HG03175 (cell line): ENCODE measurements at regions not wholly inside any gene's neighbourhood (a gene's known extent, or its start where the extent isn't known, plus 50 kb on each side); places are given as distances from the start of the nearest gene placed in this dataset.

Source experiments
- ATAC-seq: cut with Tn5 transposase; IDR thresholded peaks from one replicate; pipeline ENCODE4 v1.9.1; 2021; ENCODE audit warnings: mild to moderate bottlenecking, moderate library complexity; ENCODE audit not compliant: unreplicated experiment

DNA sequence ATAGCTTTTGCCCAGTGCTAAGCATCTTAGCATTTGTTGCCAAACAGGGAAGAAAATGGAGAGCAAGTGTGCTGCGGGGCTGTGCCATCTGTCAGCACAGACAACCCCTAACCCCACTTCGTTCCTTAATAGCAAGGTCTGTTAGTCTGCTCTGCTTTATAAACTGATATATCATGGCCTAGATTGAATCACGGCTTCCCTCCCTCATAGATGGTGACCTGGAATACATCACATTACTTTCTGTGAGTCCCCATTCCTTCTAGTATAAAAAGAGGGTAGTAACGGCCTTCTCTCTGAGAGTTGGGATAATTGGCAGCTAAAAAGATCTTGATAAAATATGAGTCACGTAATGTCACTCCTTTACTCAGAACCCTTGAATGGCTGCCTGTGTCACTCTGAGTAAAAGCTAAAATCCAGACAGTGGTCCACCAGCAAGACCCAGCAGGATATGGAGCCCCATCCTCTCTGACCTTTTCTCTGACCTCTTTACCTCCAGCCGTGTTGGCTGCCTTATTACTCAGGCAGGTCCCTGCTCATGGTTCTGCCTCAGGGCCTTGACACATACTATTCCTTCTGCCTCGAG, 151.7 kb downstream of the DLEU7 start:
- no peak for ATAC-seq

DNA sequence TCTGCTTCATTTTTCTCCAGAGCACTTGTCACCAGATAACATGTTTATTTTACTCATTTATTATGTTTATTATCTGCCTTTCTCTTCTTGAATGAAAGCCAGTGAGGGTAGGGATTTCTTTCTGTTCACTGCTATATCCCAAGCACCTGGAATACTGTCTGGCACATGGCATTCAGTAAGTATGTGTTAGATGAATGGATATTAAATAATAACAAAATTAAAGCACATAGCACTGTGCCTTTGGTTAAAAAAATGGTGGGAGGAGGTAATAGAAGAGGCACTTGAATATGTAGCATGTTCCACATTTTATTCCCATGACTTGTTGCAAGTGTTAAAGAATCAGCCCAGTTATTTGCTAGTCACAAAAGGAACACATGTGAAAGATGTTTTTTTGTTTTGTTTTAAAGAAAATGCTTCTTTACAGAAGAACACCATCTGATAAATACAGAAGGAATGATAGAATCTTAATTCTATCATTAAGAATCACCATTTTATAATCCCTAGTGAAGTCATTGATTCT, 151.0 kb downstream of the DLEU7 start:
- no peak for ATAC-seq

DNA sequence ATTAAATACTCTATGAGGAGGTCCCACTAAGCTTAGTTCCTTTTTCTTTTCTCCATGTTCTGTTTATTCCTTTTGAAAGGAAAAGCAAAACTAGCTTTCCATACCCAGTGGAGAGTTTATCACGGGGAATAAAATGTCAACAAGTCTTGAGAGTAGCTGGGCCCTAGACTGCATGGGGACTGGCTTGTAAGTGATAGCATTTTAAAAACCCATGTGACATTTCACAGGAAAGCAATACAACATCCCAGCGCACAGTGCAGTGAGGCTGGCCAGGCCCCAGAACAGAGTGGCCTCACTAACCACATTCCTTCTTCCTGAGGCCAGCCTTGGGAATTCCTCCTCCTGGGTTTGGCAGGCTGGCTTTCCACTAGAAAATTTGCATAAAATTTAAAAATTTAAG, 149.8 kb downstream of the DLEU7 start:
- no peak for ATAC-seq

DNA sequence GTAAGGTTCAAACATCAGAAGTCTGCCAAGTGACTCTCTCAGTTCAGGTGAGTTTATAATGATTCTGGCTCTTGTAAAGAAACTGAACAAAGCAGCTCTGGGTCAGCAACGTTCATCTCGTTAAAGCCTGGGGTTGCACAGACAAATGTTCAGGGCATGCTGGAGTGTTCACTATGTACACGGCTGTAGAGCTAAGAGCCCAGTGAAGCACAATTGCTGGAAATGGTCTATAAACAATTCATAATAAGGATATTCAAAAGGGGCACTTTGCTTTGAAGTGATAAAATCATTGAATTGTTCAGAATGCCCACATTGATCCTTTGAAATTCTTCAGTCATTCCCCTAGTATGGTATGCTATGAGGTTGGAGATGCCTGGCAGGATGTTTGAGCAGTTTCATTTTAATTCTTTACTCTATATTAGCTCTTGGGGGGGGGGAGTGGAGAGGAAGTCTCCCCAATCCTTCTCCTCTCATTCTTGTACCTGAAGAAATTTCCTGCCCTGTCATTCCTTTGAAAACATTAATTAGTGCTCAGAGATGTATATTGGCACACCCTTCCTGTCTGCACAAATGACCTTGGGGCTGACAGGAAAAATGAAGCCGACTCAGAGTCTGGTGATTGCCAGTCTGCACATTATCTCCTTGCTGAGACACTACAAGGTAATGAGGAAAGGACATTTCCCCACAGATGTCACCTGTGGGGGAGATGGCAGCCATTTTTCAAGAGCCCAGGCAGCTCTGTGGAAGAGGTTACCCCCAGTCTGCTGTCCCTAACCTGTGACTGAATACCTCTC, 145.5 kb downstream of the DLEU7 start:
- no peak for ATAC-seq

DNA sequence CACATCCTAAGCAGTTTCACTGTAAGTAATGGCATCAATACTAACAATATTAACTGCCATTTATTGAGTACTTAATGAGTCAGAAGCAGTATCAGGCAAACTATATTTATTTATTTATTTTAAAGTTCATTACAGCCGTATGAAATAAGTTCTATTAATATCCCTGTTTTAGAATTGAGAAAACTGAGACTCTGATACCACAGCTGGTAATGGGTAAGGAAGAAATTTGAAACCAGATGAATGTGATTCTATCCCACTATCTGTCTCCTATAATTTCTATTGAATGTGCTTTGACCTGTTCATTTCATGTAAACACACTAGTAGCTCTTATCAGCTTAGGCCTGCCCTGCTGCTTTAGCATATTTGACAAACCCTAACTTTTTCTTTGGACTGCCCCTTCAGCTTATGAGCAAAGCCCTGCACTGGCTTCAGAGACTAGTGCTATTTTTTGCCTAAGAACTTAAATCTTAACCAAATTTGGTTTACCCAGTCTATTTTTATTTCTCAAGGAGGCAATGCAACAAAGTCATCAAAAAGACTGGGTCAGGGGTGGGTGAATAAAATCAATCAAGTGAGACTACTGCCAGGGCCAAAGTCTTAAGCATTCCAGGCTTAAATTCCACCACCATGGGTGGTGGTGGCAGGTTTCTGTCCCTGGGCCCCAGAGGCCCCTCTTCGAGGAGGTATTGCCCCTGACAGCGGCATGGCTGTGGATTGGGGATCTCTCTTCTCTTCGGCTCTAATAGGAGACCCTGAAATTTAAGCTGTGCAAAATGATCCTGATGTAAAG, 143.4 kb downstream of the DLEU7 start:
- ATAC-seq, result no peak

DNA sequence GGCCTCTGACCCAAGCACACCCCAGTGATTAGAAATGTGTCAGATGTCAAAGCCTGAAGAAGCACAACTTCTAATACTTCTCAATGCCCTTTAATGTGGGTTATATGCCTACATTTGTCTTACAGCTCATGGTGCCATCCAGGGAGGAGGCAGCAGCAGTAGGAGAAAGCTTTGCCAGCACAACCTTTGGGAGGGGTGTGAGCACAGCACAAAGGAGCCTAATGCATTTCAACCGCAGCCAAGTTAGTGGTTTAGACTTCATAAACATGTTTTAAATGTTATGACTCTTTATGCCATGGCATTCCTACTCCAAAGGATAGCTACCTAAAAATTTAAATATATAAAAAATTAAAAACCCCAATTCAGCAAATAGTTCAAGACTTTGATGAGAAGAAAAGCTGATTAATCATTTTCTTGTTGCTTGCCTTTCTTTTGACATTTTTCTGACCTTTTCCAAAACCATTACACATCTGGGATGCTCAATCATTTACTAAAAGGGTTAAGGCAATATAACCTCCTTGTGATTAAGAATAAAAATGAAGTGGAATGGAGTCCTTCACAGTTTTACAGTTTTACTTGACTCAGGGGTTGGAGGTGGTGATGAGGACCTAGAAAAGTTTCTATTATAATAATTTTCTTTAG, 142.7 kb downstream of the DLEU7 start:
- no peak for ATAC-seq

DNA sequence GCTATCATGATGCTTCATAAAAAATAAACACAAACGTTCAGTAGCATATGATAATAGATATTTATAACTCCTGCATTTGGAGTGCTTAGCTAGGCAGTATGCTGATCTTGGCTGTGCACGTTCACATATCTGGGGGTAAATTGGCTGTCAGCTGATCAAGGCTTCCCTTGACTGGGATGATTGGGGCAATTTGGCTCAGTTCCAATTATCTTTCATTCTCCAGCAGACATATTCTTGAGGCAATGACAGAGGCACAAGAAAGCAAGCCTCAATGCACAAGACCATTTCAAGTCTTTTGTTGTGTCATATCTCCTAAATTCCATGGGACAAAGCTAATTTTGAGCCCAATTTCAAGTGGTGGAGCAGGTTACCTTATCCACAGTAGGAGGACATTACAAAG, 142.0 kb downstream of the DLEU7 start:
- no peak for ATAC-seq

DNA sequence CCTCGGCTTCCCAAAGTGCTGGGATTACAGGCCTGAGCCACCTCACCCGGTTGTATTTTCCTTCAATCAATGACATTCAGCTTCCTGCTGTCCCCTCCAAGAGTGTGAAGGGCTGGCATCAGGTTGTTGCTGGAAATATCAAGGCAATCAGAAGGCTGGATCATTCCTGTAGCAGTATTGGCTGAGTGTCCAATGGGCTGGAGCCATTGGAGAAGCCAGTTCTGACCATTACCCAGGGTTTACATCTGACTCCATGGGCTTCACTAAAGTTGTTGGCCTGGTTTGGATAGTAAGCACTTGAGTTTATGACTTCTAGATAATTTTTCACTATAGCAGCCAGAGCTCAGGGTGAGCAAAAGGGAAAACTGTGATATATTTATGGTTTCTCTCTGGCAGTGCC, 137.0 kb downstream of the DLEU7 start:
- no peak for ATAC-seq

DNA sequence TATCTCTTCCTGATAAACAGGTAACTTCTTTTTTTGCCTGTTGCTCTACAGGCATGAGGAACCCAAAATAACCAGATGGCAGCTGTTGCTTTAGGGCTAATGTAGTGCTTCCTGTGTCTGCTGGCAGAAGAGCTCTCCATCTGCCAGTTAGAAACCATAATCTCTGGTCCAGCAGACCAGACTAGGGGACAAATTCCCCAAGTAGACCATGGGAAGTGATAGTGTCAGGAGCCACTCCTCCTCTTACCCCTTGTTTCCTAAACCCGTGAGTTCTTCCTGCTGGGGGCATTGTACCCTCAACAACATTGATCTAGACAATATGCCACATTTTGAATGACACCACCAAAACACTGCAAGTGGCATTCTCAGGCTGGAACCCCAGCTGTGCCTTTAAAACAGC, 135.9 kb downstream of the DLEU7 start:
- ATAC-seq, result no peak

DNA sequence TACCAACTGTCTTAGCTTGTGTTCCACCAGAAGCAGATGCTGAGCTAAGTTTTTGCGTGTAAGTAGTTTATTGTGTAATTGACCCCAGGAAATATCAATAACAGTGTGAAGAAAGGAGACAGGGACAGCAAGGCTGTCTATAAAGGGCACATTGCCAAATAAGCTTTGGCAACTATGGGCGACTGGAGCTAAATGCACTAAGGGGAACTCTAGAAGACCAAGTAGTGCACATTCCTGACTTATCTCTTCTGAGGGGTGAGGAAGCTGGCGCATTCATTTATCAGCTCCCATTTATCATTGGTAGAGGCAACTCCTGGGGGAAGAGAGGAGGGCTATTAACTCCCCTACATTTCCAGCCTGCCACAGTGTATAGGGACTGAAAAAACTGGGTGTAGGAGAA, 135.0 kb downstream of the DLEU7 start:
- no peak for ATAC-seq

DNA sequence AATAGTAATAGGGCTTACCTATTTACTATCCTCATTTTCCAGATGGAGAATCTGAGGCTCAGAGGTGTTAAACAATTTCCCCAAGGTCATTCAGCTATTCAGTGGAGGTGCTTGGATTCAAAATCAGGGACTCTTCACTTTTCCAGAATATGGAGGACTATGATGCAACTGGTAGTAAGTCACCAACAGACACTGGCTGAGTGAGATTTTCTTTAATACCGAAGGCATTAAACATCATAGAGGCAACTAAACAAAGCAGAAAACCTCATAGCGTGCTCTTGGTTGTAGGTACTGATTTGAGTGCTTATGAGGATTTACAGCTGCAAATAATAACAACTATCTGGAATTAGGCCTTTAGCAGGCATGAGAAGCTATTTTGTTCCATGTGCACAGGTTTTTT, 134.4 kb downstream of the DLEU7 start:
- ATAC-seq, result no peak

DNA sequence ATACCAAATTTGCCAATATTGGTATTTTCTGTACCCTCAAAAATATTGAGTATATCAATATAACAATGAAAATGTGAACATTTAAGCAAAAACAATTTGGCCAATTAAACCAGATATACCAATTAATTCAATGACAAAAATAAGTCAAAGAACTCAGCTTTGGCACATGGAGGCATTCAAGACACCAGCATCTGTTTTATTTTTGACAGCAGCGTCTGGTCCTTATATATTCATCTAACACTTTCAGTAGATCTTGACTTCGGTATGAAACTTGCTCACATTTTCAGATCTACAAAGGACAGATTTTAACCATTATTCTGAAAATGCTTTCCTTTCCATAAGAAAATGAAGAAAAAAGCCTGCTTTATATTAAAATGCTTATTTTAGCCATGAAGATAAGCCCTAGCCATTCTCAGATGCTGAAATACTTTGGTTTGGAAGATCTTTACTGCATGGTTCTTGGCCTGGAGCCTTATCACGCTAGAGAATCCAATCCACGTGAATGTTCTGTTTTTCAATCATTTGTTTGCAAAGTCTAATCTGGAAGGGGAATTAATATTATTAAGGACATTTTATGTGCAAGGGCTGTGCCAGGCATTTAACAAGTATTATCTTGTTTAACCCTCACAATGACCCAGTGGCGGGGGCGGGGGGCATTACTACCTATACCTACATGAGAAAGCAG, 132.2 kb downstream of the DLEU7 start:
- ATAC-seq, result no peak

DNA sequence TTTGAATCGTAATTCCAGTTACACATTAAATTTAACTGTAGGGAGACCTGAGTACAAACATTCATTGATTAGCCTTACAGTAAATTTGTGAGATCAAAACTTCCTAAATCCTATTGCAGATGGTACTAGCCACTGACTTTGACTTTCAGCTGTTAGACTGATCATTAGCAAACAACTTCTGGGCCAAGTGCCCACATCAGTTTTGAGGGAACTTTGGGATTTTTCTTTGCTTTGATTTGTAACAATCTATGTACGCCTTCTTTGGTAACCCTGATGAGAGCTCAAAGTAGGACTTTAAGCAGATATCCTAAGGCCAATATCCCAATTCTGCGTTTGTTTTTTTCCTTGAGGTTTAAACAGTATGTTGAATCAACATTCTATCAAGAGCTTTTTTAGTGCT, 131.5 kb downstream of the DLEU7 start:
- no peak for ATAC-seq

DNA sequence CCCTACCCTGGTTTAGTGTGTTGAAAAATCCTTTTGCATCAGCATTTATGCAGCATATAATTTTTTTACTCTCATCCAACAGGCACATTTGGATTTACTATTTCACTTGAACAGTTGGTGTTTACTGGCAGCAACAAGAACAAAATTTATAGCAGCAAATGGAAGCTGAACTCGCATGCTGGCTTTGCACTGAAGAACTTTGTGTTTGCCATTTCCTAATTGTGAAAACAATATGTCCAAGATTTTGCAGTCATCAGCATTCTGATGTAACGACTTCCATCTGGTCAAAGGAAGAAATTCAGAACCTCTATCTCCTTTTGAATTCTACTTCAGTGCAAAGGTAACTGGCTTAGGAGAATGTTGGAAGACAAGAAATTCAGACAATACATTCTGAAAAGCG, 131.0 kb downstream of the DLEU7 start:
- no peak for ATAC-seq

DNA sequence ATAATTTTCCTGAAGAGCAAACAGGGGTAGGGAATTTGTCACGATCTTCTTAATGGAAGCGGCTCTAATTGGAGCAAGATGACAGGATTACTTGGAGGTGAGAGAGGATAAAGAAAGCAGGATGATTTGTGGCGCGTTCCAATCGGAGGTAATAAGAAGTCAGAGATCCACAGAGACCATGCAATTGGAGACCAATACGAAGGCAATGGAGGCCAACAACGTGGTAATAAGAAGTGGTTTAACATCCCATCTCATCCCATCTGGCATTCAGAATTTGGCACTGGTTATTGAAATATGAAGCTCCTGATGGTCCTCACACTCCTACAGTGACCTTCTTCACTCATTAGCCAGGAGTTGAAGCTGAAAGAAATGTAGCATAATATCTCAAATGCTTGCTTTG, 130.6 kb downstream of the DLEU7 start:
- no peak for ATAC-seq

DNA sequence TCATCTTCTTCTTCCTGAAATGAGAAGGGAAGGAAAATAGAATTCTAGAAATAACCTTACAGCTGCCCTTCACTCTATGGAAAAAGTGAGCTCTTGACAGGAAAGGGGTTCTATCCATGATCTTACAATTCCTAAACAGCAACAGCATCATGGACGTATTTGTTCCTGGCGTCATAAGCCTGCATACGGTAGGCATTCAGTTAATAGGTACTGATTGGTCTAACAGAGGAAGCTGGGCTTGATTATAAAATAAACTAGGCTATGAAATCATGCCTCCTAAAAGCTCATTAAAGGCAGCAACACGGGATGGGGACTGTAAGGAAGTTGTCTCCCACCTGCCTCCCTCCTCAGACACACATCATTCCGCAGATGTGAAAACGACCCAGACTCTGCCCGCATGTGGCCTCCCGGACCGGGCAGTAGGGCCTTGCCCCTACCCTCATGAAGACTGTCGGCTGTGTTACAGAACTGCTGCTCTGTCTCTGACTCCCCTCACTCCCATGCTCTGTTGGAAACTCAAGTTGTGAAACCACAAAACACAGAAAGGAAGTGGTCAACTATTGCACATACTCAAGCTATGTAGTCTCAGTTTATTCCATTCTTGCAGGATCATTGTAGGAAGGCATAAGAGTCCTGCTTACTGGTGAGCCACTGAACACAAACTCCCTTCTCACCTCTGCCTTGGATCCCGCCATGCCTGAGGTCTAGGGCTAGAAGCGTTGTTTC, 129.8 kb downstream of the DLEU7 start:
- ATAC-seq, result peak; percentile 87

DNA sequence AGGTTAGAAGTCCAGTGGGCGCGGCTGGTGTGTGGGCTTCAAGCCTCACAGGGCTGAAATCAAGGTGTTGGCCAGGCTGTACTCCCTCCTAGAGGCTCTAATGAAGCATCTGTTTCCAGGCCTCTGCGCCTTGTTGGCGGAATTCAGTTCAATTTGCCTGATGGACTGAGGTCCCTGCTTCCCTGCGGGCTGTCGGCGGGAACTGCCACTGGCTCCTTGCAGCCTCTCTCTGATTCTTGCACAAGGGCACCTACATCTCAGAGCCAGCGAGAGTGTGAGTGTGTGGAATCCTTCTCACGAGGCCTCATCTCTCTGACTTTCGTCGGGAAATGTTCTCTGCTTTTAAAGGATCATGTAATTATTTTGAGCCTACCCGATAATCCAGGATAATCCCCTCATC, 128.6 kb downstream of the DLEU7 start:
- ATAC-seq, result no peak

DNA sequence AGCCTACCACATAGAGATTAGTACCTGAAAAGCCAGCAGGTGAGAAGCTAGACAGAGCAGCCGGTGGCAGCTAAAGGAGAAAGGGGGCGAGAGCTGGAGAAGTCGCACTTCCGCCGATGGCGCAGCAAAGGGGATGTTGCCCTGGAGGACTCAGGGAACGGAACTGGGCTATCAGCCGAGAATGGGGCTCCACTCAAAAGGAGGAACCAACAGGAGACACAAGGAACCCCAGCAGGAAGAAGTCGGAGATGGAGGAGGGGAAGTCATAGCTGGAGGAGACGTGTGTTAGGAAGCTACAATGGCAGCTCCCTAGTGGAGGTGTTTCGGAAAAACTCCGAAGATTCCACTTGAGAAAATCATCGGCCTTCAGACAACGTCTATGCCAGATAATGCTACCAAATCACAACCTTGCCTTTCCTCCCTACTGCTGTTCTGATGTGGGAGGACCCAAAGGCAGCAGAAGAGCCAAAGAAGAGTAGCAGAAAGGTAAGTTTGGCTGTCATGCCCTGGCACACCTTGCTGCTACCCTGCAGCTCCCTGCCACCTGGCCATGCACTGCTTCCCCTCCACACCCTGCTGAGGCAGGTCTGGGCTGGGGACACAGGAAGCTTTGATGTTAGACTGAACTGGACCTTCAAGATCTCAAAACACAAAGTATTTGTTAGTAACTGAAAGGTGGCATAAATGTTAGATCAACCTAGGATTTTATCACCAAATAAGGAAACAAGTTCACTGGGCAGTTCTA, 127.9 kb downstream of the DLEU7 start:
- no peak for ATAC-seq

DNA sequence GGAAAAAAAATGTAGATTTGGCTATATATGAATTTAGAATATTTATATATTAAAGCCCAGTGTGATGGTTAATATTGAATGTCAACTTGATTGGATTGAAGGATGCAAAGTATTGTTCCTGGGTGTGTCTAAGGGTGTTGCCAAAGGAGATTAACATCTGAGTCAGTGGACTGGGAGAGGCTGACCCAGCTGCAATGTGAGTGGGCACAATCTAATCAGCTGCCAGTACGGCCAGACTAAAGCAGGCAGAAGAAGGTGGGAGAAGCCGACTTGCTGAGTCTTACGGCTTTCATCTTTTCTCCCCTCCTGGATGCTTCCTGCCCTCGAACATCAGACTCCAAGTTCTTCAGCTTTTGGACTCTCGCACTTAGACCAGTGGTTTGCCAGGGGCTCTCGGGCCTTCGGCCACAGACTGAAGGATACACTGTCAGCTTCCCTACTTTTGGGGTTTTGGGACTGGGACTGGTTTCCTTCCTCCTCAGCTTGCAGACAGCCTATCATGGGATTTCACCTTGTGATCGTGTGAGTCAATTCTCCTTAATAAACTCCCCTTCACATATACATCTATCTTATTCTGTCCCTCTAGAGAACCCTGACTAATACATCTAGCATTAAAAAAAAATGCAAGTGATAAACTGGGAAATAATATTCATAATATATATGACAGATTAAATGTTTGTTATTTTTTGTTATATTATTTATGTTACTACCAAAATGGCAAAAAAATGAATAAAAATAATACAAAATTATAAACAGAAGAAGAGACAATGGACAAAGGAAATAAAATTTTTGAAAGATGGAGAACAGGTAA, 122.4 kb downstream of the DLEU7 start:
- ATAC-seq, result no peak
